GM19397 (cell line): ENCODE measurements at regions not wholly inside any gene's neighbourhood (a gene's known extent, or its start where the extent isn't known, plus 50 kb on each side); places are given as distances from the start of the nearest gene placed in this dataset.
"Not testable (repeated sequence)": the region's sequence is repeated elsewhere in the genome, so short reads cannot be mapped to it uniquely, and the experiment has no call there.

Experiments used
- ATAC-seq: cut with Tn5 transposase; IDR thresholded peaks from one replicate; pipeline ENCODE4 v1.9.1; 2021; ENCODE audit warnings: mild to moderate bottlenecking, moderate library complexity; ENCODE audit not compliant: unreplicated experiment

DNA sequence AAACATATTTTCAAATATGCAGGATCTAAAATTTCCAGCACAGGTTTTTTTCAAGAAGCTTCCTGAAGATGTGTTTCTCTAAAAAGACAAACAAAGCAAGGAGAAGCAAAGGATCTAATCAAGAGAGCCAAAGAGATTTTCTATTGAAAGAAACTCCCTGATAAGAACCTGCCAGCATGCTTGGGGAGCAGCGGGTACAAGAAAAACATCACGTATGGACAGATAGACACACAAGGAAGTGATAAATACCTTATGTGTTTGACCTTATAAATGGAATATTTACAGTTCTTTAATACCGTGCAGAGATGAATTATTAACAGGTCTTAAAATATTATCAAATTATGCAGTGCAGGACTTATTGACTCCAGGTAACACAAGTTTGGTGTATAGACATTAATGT is 562.1 kb downstream of the DACH1 start:
- no peak for ATAC-seq

DNA sequence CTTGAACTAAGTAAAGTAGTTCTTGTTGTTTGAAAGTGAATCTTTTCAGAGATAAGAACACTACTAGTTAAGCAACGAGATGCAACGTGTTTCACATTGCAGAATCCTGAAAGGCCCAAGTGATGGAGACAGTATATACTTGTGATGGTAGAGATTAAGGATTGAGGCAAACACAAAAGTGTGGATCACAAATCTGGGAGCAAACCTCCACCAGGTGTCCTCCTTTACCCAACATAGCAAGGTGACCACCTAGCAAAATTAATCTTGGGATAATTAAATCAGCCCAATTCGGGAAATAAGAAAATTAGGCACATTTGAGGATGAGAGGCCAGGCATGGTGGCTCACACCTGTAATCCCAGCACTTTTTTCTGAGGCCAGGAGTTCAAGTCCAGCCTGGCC is 563.9 kb downstream of the DACH1 start:
- ATAC-seq, result no peak

DNA sequence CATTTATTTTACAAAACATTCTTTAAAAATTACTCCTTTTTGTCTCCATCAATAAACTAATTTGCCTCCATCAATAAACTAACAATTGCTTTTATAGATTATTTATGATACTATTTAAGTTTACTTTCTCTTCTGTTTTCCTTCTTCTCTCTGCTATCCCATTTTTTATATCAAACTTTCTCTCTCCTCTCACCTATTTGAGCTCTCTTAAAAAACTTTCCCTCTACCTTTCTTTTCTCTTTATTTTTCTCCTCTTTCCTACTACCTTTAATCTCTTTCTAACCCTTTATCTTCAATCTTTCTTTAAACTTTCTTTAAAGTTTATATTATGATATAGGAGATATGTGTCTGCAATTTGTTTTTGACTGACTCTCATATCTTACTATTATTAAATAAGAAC is 566.4 kb downstream of the DACH1 start:
- ATAC-seq, result no peak

DNA sequence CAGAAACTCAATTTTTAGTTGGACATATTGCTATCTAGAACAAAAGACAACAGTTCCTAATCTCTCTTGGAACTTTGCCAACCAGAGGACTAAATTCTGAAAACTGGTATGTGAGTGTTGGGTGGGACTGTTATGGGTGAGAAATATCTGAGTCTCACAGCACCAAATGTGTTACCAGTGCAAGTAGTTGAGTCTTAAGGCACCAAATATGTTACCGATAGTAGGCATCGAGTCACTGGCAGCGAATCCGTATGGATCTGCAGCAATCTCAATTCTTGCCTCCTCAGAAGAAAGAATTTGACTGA is 575.2 kb downstream of the DACH1 start:
- peak; percentile 4 for ATAC-seq

DNA sequence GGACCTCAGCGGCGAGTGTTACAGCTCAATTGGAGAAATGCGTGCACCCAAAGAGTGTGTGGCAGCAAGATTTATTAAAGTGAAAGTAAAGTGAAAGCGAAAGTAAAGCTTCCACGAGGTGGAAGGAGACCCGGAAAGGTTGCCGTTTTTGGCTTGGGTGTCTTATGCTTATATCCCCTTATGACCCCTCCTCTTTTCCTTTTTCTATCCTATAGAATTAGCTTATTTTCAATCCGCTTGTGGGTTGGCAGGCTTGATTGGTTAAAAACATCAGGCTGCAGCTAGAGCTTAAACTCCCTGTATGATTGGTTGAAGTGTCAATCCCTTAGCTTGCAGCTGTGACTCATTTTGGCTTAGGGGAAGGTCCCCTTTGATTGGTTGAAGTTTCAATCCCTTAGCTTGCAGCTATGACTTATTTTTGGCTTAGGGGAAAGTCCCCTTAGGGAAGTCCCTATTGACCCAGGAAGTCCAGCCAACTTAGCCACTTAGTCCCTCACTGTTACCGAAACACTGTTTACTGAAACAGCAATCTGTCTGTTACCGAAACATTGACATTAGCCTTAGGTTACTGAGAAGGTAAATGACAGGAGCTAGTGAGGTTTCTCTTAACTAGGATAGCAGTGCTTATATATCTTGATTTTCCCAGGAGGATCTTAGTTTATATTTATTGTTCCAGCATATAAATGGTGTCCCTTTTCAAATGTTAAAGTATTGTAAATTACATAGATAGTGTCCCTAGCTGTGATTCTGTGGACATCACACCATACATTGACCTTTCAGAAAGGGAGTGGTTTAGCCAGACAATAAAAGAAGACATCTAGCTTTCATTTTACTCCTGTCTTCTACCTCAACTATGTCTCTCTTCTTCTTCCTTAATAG is 575.8 kb downstream of the DACH1 start:
- ATAC-seq, result peak; percentile 88

DNA sequence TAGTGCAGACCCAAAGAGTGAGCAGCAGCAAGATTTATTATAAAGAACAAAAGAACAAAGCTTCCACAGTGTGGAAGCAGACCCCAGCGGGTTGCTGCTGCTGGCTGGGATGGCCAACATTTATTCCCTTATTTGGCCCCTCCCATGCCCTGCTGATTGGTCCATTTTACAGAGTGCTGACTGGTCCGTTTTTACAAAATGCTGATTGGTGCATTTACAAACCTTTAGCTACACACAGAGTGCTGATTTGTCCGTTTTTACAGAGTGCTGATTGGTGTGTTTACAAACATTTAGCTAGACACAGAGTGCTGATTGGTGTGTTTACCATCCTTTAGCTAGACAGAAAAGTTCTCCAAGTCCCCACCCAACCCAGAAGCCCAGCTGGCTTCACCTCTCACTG is 577.0 kb downstream of the DACH1 start:
- ATAC-seq, result not testable (repeated sequence)

DNA sequence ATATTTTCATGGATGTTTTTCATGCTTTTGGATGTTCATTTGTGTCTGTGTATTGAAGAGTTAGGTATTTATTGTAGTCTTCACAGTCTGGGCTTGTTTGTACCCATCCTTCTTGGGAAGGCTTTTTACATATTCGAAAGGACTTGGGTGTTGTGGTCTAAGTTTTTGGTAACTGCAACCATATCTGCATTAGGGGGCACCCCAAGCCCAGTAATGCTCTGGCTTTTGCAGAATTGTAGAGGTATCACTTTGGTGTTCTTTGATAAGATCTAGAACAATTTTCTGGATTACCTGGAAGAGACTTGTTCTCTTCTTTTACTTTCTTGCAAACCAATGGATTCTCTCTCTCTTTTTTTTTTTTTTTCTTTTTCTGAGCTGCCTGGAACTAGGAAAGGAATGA is 581.3 kb downstream of the DACH1 start:
- no peak for ATAC-seq

DNA sequence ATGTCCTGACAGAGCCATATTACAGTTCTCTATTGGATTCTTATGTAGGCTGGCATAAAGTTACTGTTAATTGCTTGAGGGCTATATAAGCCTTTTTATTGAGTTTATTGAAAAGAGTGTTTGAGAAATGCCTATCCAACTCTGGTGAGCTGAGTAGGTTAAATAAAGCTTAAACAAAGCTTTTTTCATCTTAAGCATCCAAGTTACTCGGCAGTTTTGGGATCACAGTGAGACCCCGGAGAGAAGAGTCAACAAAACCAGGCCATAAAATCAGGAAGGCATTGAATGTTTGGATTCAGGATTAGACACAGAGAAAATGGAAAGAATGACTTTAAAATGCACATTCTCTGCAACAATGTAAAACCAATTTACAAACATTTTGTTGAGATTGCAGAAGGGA is 588.5 kb downstream of the DACH1 start:
- ATAC-seq, result no peak

DNA sequence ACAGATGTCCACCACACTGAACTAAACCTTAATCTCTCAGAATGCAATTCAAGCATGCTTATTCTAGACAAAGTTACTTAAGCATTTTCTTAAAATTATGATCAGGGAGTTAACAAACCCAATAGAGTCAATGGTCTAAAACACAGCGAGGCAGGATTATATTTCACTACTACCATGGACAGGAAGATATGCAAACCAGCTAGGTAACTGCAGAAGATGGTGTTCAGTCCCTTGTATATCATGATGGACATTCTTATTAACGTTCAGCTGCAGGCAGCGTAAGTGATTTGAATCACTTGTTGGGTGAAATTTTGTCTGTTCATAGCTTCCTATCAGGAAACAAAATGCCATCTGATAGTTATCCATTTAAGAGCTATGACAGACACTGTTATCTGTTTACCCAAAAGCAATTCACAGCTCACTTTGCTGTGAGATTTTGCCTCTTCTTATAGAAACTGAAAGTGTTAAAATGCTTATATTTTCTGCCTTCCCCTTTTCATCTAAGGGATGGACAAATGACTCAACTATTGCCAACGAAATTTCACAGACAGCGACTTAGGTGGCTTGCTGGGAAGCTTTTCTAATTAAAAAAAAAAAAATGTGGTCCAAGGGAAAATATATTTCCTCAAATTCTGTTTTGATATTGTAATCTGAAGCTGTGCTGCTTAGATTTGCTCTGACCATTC is 591.9 kb downstream of the DACH1 start:
- peak; percentile 91 for ATAC-seq

DNA sequence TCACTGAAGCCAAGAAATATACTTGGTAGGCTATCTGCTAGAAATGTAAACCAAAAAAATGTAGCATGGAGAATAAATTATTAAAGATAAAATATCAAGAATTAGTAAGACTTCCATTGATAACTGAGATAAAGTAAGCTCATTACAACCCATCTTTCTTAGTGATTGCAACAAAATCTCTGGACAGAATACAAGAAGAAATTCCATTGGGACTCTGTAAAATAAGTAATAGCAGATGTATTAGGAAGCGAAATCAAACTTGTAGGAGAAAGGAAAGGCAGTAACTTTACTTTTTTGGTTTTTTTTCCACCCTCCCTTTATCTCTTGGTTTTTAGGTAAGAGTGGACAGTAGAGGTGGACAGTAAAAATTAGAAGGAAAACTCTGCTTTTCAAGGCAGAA is 605.7 kb downstream of the DACH1 start:
- no peak for ATAC-seq

DNA sequence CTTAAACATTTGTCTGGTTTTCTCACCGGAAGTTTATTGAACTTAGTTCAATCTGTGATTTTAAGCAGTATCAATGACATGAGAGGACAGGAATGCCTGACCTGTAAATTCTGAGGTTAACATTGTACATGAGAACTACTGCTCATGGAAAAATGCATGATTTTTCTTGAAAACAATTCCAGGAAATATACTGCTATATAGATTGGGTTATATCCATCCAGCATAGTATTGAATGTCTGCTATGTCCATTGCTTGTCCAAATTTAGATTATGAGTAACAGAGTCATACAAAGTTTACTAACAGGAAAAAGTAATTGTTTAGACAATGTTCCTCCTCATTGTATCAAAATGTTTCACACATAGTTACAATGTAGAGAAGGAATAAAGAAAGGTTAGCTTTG is 606.8 kb downstream of the DACH1 start:
- no peak for ATAC-seq

DNA sequence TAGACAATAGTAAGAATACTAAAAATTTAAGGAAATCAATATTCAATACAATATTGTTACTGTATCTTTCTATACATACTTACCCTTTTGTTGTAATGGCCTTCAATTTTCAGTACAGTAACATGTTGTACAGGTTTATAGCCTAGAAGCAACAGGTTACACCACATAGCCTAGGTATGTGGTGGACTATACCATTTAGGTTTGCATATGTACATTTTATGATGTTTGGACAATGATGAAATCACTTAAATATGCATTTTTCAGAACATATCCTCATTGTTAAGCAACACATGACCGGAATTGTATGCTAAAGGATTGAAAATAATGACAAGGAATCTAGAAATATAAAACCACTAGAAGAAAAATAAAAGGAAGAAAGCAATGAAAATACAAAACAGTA is 611.4 kb downstream of the DACH1 start:
- ATAC-seq, result no peak

DNA sequence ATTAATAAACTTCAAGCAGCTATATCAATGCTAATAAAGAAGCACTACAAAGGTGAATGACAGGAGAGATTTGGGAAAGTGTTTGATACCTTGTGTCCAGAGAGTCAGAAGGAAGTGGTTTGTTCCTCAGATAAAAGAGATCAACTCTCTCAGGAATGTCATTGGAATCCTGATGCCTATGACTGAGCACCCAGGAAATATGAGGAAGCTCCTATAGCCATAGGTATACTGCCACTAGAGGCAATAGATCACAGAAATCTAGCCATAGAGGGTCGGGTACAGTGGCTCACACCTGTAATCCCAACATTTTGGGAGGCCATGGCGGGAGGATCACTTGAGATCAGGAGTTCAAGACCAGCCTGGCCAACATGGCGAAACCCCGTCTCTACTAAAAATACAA is 612.6 kb downstream of the DACH1 start:
- ATAC-seq, result no peak

DNA sequence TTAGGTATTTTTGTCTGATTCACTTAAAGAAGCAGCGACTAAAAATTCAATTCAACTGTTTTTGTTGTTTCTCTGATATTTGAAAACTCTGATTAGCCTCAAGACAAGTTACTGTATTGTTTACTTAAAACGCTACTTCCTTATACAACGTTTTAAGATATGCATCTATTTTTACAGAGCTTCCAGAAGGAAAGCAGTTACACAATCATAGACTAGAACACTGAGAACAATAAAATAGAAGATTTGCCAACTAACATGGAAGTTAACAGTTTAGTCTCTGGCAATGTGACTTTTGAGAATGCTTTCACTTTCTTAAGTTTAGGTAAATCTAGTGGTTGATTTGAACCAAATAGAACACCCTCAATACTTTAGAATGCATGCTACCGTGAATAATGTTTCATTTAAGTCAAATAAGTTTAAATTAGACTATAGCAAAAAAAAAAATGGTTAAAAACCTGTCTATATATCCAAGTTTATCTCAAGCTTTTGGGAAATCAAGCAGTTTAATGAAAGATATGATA is 614.8 kb downstream of the DACH1 start:
- ATAC-seq, result no peak

DNA sequence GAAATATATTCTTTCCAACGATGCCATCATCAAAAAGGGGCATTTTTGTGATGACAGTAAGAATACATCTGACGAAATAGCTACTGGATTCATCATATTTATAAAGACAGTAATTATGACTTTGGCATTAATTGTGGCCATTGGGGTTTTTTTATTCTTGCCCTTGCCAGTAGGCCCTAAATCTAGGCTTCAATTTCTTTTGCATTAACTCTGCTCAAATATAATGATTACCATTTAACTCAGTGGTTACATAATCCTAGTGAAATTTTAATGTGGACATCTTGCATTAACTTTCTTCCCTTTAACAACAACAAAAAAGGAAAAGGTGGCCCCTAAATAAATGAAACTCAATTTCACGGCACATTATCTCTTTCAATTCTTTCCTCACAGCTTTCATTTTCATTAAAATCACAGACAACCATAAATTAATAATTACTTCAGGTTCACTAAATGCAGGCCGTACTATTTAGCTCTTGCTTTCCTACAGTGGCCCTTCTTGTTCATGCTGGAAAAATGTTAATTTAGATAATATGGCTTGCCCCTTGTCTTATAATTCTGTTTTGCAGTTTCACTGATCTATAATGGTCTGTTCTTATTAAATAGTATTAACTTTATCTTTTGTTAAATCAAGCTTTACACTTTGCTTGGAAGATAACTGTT is 615.6 kb downstream of the DACH1 start:
- no peak for ATAC-seq

DNA sequence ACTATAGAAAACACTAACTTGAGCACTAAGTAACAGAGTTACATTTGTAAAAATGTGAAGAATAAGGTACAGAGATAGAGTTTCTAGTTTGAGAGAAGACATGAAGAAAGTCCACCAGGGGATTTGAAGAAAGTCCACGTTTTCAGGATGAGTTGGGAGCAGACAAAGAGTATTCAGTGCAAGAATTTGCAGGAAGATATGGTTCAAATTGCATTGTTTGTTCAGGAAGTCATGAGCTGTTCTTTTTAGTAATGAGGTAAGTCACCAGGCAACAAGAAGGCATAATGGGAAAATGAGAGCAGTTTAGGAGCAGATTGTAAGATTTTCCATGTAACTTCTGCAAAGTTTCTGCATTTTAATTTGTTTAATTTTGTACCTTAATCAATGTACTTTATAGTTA is 618.0 kb downstream of the DACH1 start:
- ATAC-seq, result no peak

DNA sequence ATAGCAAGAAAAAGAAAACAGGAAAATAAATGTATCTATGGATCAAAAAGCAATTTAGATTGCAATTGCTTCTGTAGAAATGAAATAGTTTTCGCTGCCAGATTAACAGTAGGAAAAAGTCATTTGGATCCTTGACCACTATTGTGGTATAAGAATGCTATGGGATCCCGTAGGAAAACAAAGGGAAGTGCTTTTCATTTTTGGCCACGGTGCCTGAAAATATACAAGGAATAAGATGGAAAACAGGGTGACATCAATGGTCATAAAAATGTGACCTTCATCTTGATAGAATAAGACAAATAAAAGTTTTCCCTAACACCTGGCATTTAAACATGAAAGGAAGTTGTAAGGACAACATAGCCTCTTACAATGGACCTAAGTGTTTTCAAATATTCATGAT is 622.8 kb downstream of the DACH1 start:
- no peak for ATAC-seq

DNA sequence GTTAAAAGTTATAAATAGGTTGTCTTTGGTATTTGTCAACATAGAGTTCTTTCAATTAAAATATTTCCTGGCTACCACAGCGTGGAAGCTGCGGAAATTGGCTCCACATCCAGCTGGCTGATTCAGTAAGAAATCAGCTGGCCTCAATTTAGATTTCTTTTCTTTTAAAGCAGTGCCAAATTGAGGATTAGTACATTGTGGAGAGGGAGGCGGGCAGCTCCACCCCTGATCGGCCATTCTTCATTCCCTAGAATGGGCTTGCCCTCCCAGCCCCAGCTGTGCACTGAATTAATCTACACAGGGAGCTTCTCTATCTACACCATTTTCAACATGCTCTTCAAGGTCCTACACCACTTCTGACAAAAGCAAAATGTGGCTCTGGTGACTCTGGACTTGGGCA is 624.8 kb downstream of the DACH1 start:
- no peak for ATAC-seq

DNA sequence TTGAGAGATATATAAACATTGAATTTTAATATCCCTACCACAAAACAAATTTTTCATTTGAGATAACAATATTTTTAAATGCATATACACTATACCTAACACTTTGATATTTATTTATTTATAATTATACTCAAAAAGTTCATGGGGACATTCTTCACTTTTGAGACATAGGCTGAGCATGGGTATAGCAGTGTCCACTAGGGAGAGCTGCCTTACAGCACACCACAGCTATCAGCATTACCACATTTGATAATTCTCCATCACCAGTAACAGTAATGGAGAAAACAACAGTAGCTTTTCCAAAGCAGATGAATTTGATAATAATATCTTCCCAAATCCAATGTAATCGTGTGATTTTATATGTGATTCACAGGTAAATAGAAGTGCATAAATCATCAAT is 626.1 kb downstream of the DACH1 start:
- no peak for ATAC-seq

DNA sequence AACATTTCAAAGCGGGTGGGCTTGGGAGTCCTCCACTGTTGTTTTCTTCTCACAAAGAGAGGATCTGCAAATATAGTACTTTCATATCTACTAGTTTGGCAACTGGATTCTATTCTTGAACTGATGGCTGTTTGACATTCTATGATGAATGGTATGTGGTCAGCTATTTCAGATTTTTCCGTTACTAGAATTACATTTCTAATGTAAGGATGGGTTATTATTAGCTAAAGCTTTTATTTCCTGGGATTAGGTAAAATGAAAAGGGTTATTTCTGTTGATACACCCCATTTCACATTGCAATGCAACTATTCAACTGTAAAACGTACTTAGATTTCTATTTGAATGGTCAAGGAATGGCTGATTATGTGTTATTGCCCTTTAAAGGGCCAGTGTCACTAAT is 629.7 kb downstream of the DACH1 start:
- no peak for ATAC-seq

DNA sequence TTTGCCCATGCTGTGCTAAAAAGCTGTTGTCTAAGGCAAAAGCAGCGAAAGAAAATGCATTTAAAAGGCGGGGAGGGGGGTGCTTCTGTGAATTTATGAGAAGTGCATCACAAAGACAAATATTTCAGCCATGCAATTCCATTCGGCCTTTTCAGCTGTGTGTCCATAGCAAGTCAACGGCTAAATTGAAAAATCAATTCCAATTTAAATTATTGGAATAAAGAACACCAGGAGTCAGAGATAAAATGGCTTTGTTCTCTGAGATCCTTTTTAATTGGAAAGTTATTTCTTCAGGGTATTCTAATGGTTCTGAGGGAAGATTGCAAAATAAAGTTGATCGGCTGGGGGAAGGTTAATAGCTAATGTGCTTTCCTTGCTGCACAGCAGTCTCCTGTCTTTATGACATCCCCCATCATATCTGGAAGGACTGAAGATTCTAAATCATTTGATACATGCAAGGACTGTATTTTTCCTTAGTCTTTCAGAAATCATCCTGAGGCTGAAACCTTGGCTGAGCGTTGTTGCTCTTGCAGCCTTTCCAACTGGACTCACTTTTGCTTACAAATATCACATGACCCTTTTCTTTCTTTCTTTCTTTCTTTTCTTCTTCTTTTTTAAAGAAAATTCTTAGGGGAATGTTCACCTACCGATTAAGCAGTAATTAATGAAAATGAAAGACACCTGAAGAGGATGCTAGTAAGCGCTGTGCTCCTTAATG is 647.1 kb downstream of the DACH1 start:
- ATAC-seq, result no peak
